DMS153 treated with DMSO at 0.1 percent for 48 hours (cell line): ENCODE measurements at regions not wholly inside any gene's neighbourhood (a gene's known extent, or its start where the extent isn't known, plus 50 kb on each side); places are given as distances from the start of the nearest gene placed in this dataset.
A peak's percentile ranks its signal among the peaks of the same experiment; 100 is the strongest.
"Not testable (repeated sequence)": the region's sequence is repeated elsewhere in the genome, so short reads cannot be mapped to it uniquely, and the experiment has no call there.

Experiments used
- DNase-seq: peaks from one replicate; lab custom pipeline; 2025; ENCODE audit not compliant: unreplicated experiment; lab: John Stamatoyannopoulos, UW

- DNase-seq = no peak
Observed at GRCh38 chr13:52931539-52932431, 83.3 kb upstream of the PCDH8 start.

- no peak for DNase-seq
Observed at GRCh38 chr13:52931131-52931530, 82.7 kb upstream of the PCDH8 start.

GRCh38 chr13:52929846-52930245, 81.4 kb upstream of the PCDH8 start:
- DNase-seq = no peak

- DNase-seq = no peak
Observed at GRCh38 chr13:52926971-52927370, 78.5 kb upstream of the PCDH8 start.

- peak; percentile 33 for DNase-seq
Observed at GRCh38 chr13:52925775-52926285, 77.4 kb upstream of the PCDH8 start.

- no peak for DNase-seq
Observed at GRCh38 chr13:52925251-52925650, 76.8 kb upstream of the PCDH8 start.

GRCh38 chr13:52924289-52925148, 76.1 kb upstream of the PCDH8 start:
- no peak for DNase-seq

GRCh38 chr13:52922961-52923360, 74.5 kb upstream of the PCDH8 start:
- DNase-seq = no peak

- no peak for DNase-seq
Observed at GRCh38 chr13:52921194-52921593, 72.8 kb upstream of the PCDH8 start.

GRCh38 chr13:52916486-52916990, 68.1 kb upstream of the PCDH8 start:
- DNase-seq = no peak

GRCh38 chr13:52911340-52911739, 62.9 kb upstream of the PCDH8 start:
- no peak for DNase-seq

- DNase-seq = not testable (repeated sequence)
Observed at GRCh38 chr13:52910318-52910717, 61.9 kb upstream of the PCDH8 start.

- no peak for DNase-seq
Observed at GRCh38 chr13:52906122-52906903, 57.9 kb upstream of the PCDH8 start.

- no peak for DNase-seq
Observed at GRCh38 chr13:52905701-52906100, 57.3 kb upstream of the PCDH8 start.

- DNase-seq = no peak
Observed at GRCh38 chr13:52903320-52903719, 54.9 kb upstream of the PCDH8 start.

- DNase-seq = peak; percentile 35
Observed at GRCh38 chr13:52899206-52899605, 50.8 kb upstream of the PCDH8 start.
